HCT116 (cell line): ENCODE measurements at regions not wholly inside any gene's neighbourhood (a gene's known extent, or its start where the extent isn't known, plus 50 kb on each side); places are given as distances from the start of the nearest gene placed in this dataset.

Source experiments
- ATAC-seq: fragments of 200-7000 bp; cut with Tn5 transposase; 2 replicates; pipeline ENCODE4 v1.9.1; 2020; ENCODE audit warnings: mild to moderate bottlenecking, moderate library complexity
- BruUV-seq: library from RNA; stranded (reverse); fragments of 400-500 nt; replicated peaks from 2 replicates; lab custom pipeline; 2021; lab: Mats Ljungman, UMichigan
- CTCF ChIA-PET: fragments of 300-600 bp; sonication (Branson Sonifier 250); formaldehyde crosslinking; loops from one replicate; lab custom pipeline; 2021; ENCODE audit warnings: antibody characterized with exemption; lab: Charles Lee
- POLR2A ChIA-PET: fragments of 300-600, 350-600 bp; sonication (Branson Sonifier 250); formaldehyde crosslinking; loops from one replicate; lab custom pipeline; 2021; ENCODE audit warnings: antibody characterized with exemption; lab: Charles Lee
- RAD21 ChIA-PET, 2 experiments: fragments of 300-600 bp; sonication (Branson Sonifier 250); formaldehyde crosslinking; loops; one replicate each; lab custom pipeline; 2023; ENCODE audit warnings: low total read pairs in 2 of 2; ENCODE audit not compliant: uncharacterized antibody in 2 of 2, unreplicated experiment in 2 of 2, low non-redundant PET in 1 of 2; lab: Charles Lee
- DNase-seq: peaks from one replicate; pipeline ENCODE4 v3.0.0-alpha.2; 2010; ENCODE audit warnings: low read depth, low spot score
- H2AFZ ChIP-seq: fragments of 200-600 bp; shearing (Covaris generic), sonication (generic); 2 replicates; pipeline ENCODE4 v1.6.1; 2017; ENCODE audit warnings: low read depth, mixed run types, mixed read lengths, antibody characterized with exemption, low read length; ENCODE audit not compliant: poor library complexity, severe bottlenecking
- H3K27ac ChIP-seq: 2 replicates; pipeline ENCODE4 v1.5.1; 2012; ENCODE audit warnings: low read depth, low read length
- H3K27me3 ChIP-seq: fragments of 200-600 bp; sonication (generic); 2 replicates; pipeline ENCODE4 v1.6.1; 2016; ENCODE audit warnings: mixed run types, low read length, mixed read lengths; ENCODE audit not compliant: insufficient read depth
- H3K36me3 ChIP-seq, 2 experiments: fragments of 200-500 bp in 1 of 2; fragments of 200-600 bp in 1 of 2; sonication (Bioruptor generic) in 1 of 2; sonication (generic) in 1 of 2; 2 replicates each; pipeline versions ENCODE4 v1.5.1 to v1.6.1; 2014 to 2016; ENCODE audit warnings: low read length in 2 of 2, inconsistent platforms in 1 of 2, mixed read lengths in 1 of 2, mixed run types in 1 of 2; ENCODE audit not compliant: insufficient read depth in 2 of 2, control insufficient read depth in 1 of 2
- H3K4me1 ChIP-seq, 2 experiments: fragments of 200-600 bp in 1 of 2; sonication (generic) in 1 of 2; 2 replicates each; pipeline versions ENCODE4 v1.5.1 to v1.6.1; 2012 to 2017; ENCODE audit warnings: low read length in 2 of 2, inconsistent platforms in 1 of 2, mild to moderate bottlenecking in 1 of 2, mixed read lengths in 1 of 2, mixed run types in 1 of 2, moderate library complexity in 1 of 2; ENCODE audit not compliant: insufficient read depth in 2 of 2, control insufficient read depth in 1 of 2
- H3K4me2 ChIP-seq: fragments of 200-600 bp; sonication (generic); 2 replicates; pipeline ENCODE4 v1.6.1; 2017; ENCODE audit warnings: mixed run types, low read length, mixed read lengths
- H3K4me3 ChIP-seq, 2 experiments: fragments of 200-600 bp in 1 of 2; sonication (generic) in 1 of 2; replicated peaks in 1 of 2; 2 replicates each; pipeline ENCODE4 v1.5.1; 2011 to 2016; ENCODE audit warnings: low read length in 2 of 2, control low read depth in 1 of 2, low read depth in 1 of 2, mild to moderate bottlenecking in 1 of 2, mixed read lengths in 1 of 2, mixed run types in 1 of 2
- H3K79me2 ChIP-seq: fragments of 200-600 bp; sonication (generic); 2 replicates; pipeline ENCODE4 v1.6.1; 2017; ENCODE audit warnings: mild to moderate bottlenecking, mixed run types, low read length, moderate library complexity, mixed read lengths; ENCODE audit not compliant: insufficient read depth
- H3K9ac ChIP-seq: fragments of 200-600 bp; sonication (generic); 2 replicates; pipeline ENCODE4 v1.6.1; 2016; ENCODE audit warnings: low read length, mixed read lengths
- H3K9me2 ChIP-seq: fragments of 200-600 bp; sonication (generic), shearing (Covaris generic); 2 replicates; pipeline ENCODE4 v1.6.1; 2017; ENCODE audit warnings: mixed run types, mild to moderate bottlenecking, moderate library complexity; ENCODE audit not compliant: insufficient read depth
- H3K9me3 ChIP-seq, 2 experiments: fragments of 200-500 bp in 1 of 2; fragments of 200-600 bp in 1 of 2; sonication (Bioruptor generic) in 1 of 2; sonication (generic) in 1 of 2; 2 replicates each; pipeline ENCODE4 v1.6.1; 2014 to 2017; ENCODE audit warnings: low read length in 2 of 2, mixed read lengths in 2 of 2, inconsistent platforms in 1 of 2, low read depth in 1 of 2, mild to moderate bottlenecking in 1 of 2, mixed run types in 1 of 2, moderate library complexity in 1 of 2; ENCODE audit not compliant: control insufficient read depth in 1 of 2, insufficient read depth in 1 of 2
- H4K20me1 ChIP-seq: fragments of 200-600 bp; sonication (generic), shearing (Covaris generic); 2 replicates; pipeline ENCODE4 v1.6.1; 2017; ENCODE audit warnings: mixed run types, mild to moderate bottlenecking, moderate library complexity; ENCODE audit not compliant: insufficient read depth
- CBX3 ChIP-seq: IDR thresholded peaks from 2 replicates; pipeline ENCODE4 v1.6.1; 2012; ENCODE audit warnings: low read depth
- CEBPB ChIP-seq: IDR thresholded peaks from 2 replicates; pipeline ENCODE4 v1.6.1; 2012; ENCODE audit warnings: low read depth
- EGR1 ChIP-seq: IDR thresholded peaks from 2 replicates; pipeline ENCODE4 v1.6.1; 2012; ENCODE audit warnings: low read depth
- EZH2phosphoT487 ChIP-seq: fragments of 200-600 bp; IDR thresholded peaks from 2 replicates; pipeline ENCODE4 v1.6.1; 2018; ENCODE audit warnings: antibody characterized with exemption, borderline replicate concordance
- JUND ChIP-seq: IDR thresholded peaks from 2 replicates; pipeline ENCODE4 v1.6.1; 2012
- POLR2A ChIP-seq: IDR thresholded peaks from 2 replicates; pipeline ENCODE4 v1.7.0; 2011; ENCODE audit warnings: borderline replicate concordance; ENCODE audit not compliant: insufficient read depth, insufficient read length; ENCODE audit errors: extremely low read depth
- SIN3A ChIP-seq: IDR thresholded peaks from 2 replicates; pipeline ENCODE4 v1.6.1; 2012; ENCODE audit warnings: low read depth
- YY1 ChIP-seq: IDR thresholded peaks from 2 replicates; pipeline ENCODE4 v1.6.1; 2011; ENCODE audit warnings: low read length, low read depth, moderate library complexity, mild to moderate bottlenecking; ENCODE audit not compliant: insufficient replicate concordance; ENCODE audit errors: extremely low read depth
- ZFX ChIP-seq: fragments of 450-650 bp; IDR thresholded peaks from 2 replicates; pipeline ENCODE4 v1.6.1; 2017
- ZNF274 ChIP-seq: fragments of 200-500 bp; sonication (Bioruptor generic); IDR thresholded peaks from 2 replicates; pipeline ENCODE4 v1.6.1; 2014; ENCODE audit warnings: mild to moderate bottlenecking, low read depth, low read length, inconsistent platforms
- intact Hi-C: fragments of 100-400 bp; cut with micrococcal nuclease; formaldehyde crosslinking; loops from 2 replicates; pipeline ENCODE4 v1.10.0; 2022
- TF ChIP-seq, protein P1 (sequence below), 3 experiments: fragments of 200-600 bp in 1 of 3; sonication (generic) in 1 of 3; IDR thresholded peaks in 2 of 3; conservative IDR thresholded peaks in 1 of 3; 2 replicates each; pipeline ENCODE4 v1.5.1; 2012 to 2017; ENCODE audit warnings: low read depth in 2 of 3, low read length in 2 of 3, antibody characterized with exemption in 1 of 3, borderline replicate concordance in 1 of 3, control low read depth in 1 of 3, mild to moderate bottlenecking in 1 of 3, mixed read lengths in 1 of 3, mixed run types in 1 of 3, moderate library complexity in 1 of 3; ENCODE audit not compliant: insufficient read depth in 1 of 3
- TF ChIP-seq, protein P2 (sequence below): IDR thresholded peaks from 2 replicates; pipeline ENCODE4 v1.6.1; 2012

DNA sequence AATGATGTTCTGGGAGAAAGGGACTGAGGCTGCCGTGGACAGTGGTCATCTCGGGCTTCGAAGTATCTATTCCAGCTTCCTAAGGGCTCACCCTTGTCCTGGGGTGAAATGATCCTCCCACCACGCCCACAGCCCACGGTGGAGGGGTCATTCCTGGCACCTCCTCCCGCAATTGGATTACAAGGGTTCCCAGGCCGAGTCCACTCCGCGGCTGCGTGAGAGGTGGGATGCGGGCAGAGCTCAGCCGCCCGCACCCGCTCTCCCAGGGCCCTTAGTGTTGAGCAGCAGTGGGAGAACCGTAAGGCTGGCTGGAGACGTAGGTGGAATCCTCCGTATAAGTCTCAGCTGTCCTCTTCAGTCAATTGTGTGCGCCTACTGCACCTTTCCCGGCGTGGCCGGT is 273.3 kb upstream of the ADAMTS16 start:
- ChIA-PET RAD21 (no interaction called here), POLR2A (no interaction called here), CTCF (no interaction called here)
- Histone ChIP-seq H3K4me2 (no peak overlapping the region), H3K27me3 (no peaks in the 10 kb centered on the region), H2AFZ (no peak overlapping the region), H3K36me3 (no peaks in the 10 kb centered on the region), H3K9me3 (no peaks in the 10 kb centered on the region), H3K4me3 (no peak overlapping the region), H4K20me1 (no peaks in the 10 kb centered on the region), H3K9me2 (no peaks in the 10 kb centered on the region), H3K9ac (no peak overlapping the region), H3K27ac (no peak overlapping the region), H3K4me1 (no peaks in the 10 kb centered on the region), H3K79me2 (no peaks in the 10 kb centered on the region)
- BruUV-seq: no TSS peak
- no peak for DNase-seq
- intact Hi-C loops: no loop called here
- ATAC-seq: no peak
- TF ChIP-seq EZH2phosphoT487 (no peak), EGR1 (no peak), ZNF274 (no peak), CEBPB (no peak), POLR2A (no peak), SIN3A (no peak), JUND (no peak), ZFX (no peak), YY1 (no peak), CBX3 (no peak)
- TF ChIP-seq, protein P1, sequence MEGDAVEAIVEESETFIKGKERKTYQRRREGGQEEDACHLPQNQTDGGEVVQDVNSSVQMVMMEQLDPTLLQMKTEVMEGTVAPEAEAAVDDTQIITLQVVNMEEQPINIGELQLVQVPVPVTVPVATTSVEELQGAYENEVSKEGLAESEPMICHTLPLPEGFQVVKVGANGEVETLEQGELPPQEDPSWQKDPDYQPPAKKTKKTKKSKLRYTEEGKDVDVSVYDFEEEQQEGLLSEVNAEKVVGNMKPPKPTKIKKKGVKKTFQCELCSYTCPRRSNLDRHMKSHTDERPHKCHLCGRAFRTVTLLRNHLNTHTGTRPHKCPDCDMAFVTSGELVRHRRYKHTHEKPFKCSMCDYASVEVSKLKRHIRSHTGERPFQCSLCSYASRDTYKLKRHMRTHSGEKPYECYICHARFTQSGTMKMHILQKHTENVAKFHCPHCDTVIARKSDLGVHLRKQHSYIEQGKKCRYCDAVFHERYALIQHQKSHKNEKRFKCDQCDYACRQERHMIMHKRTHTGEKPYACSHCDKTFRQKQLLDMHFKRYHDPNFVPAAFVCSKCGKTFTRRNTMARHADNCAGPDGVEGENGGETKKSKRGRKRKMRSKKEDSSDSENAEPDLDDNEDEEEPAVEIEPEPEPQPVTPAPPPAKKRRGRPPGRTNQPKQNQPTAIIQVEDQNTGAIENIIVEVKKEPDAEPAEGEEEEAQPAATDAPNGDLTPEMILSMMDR (IDR thresholded peaks at IDR 0.05 in 2 of 3, conservative IDR thresholded peaks at IDR 0.05 in 1 of 3; ENCODE audit: borderline replicate concordance in 1 of 3, insufficient read depth in 1 of 3, low read depth in 2 of 3, low read length in 2 of 3): no peak
- TF ChIP-seq, protein P2, sequence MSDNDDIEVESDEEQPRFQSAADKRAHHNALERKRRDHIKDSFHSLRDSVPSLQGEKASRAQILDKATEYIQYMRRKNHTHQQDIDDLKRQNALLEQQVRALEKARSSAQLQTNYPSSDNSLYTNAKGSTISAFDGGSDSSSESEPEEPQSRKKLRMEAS: no peak
